GOT3 (cell line): ENCODE measurements at regions not wholly inside any gene's neighbourhood (a gene's known extent, or its start where the extent isn't known, plus 50 kb on each side); places are given as distances from the start of the nearest gene placed in this dataset.
A peak's percentile ranks its signal among the peaks of the same experiment; 100 is the strongest.
"Not testable (repeated sequence)": the region's sequence is repeated elsewhere in the genome, so short reads cannot be mapped to it uniquely, and the experiment has no call there.

Source experiments
- DNase-seq: peaks from one replicate; lab custom pipeline; 2025; ENCODE audit warnings: mixed read lengths; lab: John Stamatoyannopoulos, UW

- DNase-seq: no peak
Measured at GRCh38 chr17:6257336-6257735, 177.6 kb downstream of the AIPL1 start.

GRCh38 chr17:6255322-6255721 is 179.6 kb downstream of the AIPL1 start:
- DNase-seq: no peak

GRCh38 chr17:6254036-6254435 is 180.9 kb downstream of the AIPL1 start:
- no peak for DNase-seq

DNA sequence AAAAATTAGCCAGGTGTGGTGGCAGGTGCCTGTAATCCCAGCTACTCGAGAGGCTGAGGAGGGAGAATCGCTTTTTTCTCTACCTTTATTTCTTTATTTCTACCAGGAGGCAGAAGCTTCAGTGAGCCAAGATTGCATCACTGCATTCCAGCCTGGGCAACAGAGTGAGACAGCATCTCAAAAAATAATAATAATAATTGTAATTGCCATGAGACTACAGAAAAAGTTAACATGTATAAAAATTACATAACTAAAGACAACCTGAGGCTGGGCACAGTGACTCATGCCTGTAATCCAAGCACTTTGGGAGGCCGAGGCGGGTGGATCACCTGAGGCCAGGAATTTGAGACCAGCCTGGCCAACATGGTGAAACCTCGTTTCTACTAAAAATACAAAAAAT is 181.5 kb downstream of the WSCD1 start:
- not testable (repeated sequence) for DNase-seq

DNA sequence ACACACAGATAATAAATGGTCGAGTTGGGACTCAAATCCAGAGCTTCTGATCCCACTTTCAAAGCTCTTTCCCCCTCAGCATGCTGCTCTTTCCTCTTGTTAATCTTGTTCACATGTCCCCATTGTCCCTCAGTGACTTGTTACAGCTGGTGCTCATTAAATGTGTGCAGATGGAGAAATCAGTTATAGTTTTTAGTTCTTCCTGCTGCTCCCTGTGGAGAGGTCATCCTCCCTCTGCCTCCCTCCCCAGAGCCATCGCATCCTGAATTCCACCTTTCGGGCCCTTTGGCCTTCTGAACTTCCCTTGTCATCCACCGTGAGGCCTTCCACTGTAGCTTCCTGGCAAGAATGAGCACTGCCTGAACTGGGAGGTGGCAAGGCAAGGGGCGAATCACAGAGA is 179.6 kb downstream of the WSCD1 start:
- DNase-seq: no peak

GRCh38 chr17:6248061-6248460 is 177.9 kb downstream of the WSCD1 start:
- DNase-seq: no peak

DNA sequence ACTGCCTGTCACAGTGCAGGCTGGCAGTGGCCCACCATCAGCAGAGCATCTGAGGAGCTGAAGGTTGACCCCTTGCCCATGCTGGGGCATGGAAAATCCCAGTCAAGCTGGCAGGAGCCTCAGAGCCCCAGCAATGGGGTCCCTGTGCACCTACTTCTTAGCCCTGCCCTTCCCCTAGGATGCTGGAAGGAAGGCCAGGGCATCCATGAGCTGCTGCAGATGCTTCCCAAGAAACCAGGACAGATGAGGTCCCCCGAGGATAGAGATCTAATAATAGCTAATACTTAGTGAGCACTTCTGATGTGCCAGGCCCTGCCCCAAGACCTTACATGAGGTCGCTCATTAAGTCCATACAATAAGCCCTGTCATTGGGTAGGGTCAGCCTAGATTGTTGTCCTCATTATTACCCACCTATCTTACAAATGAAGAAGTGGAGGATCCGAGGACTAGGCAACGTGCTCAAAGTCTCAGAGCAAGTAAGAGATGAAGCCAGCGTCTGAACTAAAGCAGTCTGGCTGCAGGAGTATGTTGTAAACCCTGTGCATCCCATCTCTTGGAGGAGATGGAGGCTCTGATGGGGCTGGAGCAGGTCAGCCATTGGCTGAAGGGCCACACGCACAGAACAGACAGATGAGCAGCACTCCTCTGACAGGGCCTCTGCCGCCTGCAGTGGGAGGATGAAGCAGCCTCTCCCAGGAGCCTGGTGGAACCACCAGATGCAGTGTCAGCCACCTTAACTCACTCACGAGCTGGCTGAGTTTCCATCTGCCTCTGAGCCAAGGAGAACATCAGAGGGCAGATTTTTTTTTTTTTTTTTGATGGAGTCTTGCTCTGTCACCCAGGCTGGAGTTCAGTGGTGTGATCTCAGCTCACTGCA is 175.4 kb downstream of the WSCD1 start:
- no peak for DNase-seq

GRCh38 chr17:6244796-6245195 is 174.6 kb downstream of the WSCD1 start:
- DNase-seq: no peak

DNA sequence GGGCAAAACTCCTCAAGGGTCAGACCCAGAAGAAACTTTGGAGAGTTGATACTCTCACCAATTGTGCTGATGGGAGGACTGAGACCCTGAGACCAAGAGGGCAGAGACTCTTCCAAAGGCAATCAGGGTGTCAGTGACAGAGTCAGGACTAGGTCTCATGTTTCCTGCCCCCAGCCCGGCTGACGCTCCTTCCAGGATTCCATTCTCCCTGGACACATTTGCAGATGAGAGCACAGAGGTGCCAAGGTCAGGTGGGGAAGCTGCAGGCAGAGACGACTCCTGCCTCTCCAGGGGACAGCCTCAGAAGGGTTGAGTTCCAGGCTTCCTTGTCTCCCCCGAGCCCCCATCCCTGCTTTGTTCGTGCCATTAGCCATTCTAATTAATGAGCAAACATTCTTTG is 174.1 kb downstream of the WSCD1 start:
- no peak for DNase-seq

DNA sequence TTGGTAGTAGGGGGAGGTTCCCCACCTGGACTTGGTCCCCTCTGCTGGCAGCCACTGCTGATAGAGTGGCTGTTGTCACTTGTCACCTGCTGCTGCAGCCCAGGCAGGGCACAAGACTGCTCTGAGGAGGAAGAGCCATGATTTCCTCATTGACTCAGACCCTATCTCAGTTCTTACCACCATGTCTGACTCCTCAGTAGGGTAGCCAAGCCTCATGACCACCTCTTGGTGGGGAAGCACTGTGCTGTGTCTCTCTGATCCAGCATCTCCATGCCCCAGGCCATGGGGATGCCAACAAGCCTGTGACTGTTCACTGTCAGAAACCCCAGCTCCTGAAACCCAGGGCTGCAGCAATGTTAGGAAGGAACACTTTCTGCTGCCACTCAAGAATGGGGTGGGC is 173.0 kb downstream of the WSCD1 start:
- no peak for DNase-seq

DNA sequence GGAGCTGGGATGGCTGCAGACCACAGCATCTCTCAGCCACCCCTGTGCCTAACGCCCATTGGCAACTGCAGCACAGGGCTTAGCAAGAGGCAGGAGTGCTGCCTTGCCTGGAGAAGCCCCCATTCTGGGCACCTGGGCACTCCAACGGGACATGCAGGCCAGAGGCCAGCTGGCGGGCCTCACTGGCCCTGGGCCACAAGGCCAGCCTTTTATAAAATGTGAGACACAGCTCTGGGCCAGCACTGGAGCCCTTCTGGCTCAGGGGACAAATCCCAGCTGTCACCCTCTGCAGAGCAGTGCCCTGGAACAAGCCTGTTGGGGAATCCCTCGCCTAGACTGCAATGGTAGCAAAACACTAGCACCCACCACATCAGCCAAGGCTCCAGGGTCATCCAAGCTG is 171.8 kb downstream of the WSCD1 start:
- no peak for DNase-seq

- DNase-seq: no peak
Measured at GRCh38 chr17:6241381-6241780, 171.2 kb downstream of the WSCD1 start.

DNA sequence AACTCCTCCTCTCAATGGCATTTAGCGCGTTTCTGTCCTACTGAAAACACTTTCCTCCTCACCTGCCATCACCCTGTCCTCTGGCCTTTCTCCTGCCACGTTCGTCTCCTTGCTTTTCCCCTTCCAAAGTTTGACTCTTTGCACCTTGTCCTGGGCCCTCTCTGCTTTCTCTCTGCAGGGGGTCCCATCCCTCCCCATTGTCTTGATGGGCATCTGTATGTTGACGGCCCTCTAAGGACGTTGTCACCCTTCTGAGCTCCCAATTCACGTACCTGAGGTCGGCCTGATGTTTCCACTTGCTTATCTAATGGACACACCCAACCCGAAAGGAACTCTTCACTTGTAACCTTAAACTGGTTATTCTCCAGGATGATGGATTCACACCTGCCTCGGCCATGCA is 170.4 kb downstream of the WSCD1 start:
- DNase-seq: no peak

DNA sequence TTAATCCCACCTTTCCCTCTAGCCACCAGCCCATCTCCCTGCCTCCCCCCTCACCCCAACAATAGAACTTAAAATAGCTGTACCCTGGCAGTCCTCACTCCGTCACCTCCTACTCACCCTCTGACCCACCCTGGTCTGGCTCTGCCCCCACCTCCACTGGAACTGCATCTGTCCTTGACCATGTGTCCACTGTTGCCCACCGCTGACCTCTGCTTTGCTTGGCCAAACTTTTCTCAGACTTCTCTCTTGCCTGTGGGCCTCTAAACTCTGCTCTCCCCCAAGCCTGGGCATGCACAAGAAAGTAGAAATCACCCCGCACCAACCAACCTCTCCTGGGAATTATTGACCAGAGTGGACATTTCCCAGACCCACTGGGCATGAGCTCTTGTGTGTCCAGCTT is 169.8 kb downstream of the WSCD1 start:
- no peak for DNase-seq

DNA sequence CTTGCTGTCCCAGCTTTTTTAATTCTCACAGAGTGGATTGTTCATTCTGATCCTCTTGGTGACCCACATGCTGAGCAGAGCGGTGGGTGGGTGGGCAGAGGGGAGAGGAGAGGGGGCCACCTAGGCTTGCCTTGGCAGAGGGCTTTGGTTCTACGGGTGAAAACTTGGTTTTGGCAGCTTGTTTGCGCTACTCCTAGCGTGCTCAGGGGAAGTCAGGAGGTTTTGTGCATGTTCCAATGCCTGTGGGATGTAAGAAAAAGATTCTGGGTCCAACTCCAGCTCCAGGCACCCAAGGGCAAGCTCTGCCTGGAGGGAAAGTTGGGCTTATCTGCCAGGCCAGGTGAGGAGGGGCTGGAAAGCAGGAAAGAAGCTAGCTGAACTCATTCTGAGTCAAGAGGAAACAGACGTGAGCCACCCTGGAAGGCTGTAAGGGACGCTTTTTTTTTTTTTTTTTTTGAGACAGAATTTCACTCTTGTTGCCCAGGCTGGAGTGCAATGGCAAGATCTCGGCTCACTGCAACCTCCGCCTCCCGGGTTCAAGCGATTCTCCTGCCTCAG is 169.1 kb downstream of the WSCD1 start:
- DNase-seq: no peak

DNA sequence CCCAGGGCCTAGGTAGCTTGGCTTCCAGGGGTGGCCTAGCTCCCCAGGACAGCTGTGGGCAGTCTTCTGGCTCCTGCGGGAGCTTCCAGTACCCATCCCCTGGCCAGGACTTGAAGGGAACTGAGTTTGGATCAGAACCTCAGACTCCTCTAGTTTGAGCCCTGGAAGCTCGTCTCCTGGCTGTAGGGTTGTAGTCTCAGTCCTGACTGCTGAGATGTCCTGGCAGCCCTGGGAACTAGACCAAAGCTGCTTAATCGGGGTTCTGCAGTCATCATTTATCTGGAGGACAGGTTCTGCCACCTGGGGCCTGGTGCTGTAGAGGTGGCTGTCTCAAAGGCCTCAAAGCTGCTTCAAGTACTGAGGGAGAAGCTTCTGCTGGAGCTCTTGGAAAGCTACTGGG is 163.7 kb downstream of the WSCD1 start:
- no peak for DNase-seq

DNA sequence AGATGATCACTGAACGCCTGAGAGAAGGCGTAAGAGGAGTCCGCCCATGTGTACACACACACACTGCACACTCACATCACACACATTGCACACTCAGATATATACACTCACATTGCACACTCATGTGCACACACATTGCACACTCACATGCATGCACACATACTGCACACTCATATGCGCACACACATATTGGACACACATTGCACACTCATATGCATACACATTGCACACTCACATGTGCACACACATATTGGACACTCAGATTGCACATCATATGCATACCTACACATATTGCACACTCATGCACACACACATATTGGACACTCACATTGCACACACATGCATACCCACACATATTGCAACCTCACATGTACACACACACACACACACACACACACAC is 163.2 kb downstream of the WSCD1 start:
- no peak for DNase-seq

- no peak for DNase-seq
Measured at GRCh38 chr17:6232732-6233101, 162.5 kb downstream of the WSCD1 start.

- DNase-seq: peak; percentile 36
Measured at GRCh38 chr17:6231886-6232731, 161.9 kb downstream of the WSCD1 start.

- DNase-seq: no peak
Measured at GRCh38 chr17:6231465-6231864, 161.3 kb downstream of the WSCD1 start.

DNA sequence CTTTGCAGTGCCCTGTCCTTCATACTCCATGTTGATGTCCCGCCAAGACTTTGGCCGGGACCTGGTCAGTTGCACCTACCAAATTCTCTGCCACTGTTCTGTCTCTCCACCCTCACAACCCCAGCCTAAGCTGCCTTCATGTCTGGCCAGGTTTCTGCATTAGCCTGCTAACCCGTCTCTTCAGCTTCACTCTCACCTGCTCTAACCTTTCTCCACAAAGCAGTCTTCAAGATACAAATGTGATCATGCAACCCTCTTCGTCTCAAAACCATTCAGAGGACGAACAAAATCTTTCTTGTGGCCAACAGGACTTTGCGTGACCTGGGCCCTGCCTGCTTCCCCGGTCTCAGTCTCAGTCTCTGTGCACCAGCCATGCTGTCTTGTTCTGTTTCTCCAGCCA is 148.2 kb downstream of the WSCD1 start:
- DNase-seq: no peak

GRCh38 chr17:6215071-6216035 is 145.2 kb downstream of the WSCD1 start:
- DNase-seq: no peak
